ENCODE measurements at regions not wholly inside any gene's neighbourhood (a gene's known extent, or its start where the extent isn't known, plus 50 kb on each side); places are given as distances from the start of the nearest gene placed in this dataset.

DNA sequence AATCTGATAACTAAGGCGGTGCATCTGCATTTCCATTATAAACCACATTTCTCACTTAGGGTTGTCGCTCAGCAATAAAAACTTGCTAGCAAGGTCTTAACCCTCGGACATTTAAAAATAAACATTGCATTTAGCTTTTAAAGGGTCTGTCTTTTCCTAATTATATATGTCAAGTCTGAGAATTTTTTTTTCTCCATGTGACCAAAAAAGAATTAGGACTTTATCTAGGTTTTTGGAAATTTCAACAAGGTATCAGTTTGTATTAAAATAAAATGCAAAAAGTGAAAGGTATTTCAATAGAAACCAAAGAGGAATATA, 198.1 kb downstream of the FOXA2 start:
- TF ChIP-seq, protein P1, sequence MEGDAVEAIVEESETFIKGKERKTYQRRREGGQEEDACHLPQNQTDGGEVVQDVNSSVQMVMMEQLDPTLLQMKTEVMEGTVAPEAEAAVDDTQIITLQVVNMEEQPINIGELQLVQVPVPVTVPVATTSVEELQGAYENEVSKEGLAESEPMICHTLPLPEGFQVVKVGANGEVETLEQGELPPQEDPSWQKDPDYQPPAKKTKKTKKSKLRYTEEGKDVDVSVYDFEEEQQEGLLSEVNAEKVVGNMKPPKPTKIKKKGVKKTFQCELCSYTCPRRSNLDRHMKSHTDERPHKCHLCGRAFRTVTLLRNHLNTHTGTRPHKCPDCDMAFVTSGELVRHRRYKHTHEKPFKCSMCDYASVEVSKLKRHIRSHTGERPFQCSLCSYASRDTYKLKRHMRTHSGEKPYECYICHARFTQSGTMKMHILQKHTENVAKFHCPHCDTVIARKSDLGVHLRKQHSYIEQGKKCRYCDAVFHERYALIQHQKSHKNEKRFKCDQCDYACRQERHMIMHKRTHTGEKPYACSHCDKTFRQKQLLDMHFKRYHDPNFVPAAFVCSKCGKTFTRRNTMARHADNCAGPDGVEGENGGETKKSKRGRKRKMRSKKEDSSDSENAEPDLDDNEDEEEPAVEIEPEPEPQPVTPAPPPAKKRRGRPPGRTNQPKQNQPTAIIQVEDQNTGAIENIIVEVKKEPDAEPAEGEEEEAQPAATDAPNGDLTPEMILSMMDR (IDR thresholded peaks at IDR 0.05; ENCODE audit: low read depth, low read length, poor library complexity, severe bottlenecking) = no peak
- TF ChIP-seq EZH2phosphoT487 (IDR thresholded peaks at IDR 0.05; ENCODE audit: borderline replicate concordance, low read length) = no peak

All from DOHH2 (cell line).